HFF-Myc (cell line): ENCODE measurements at regions not wholly inside any gene's neighbourhood (a gene's known extent, or its start where the extent isn't known, plus 50 kb on each side); places are given as distances from the start of the nearest gene placed in this dataset.

Experiments used
- DNase-seq: peaks from one replicate; pipeline ENCODE4 v3.0.0-alpha.2; 2011; ENCODE audit warnings: low read depth; ENCODE audit errors: extremely low read depth
- H3K4me3 ChIP-seq: replicated peaks from 2 replicates; pipeline ENCODE4 v1.5.1; 2011; ENCODE audit warnings: low read depth, mild to moderate bottlenecking, control low read depth, low read length
- CTCF ChIP-seq: IDR thresholded peaks from 2 replicates; pipeline ENCODE4 v1.5.1; 2012; ENCODE audit warnings: mild to moderate bottlenecking, low read depth, low read length, control low read depth; ENCODE audit errors: missing control alignments

GRCh38 chr1:67953301-67953700 lies 97.1 kb downstream of the DIRAS3 start:
- no peak for DNase-seq
- no peak for TF ChIP-seq CTCF
- no peak overlapping the region for H3K4me3 ChIP-seq

DNA sequence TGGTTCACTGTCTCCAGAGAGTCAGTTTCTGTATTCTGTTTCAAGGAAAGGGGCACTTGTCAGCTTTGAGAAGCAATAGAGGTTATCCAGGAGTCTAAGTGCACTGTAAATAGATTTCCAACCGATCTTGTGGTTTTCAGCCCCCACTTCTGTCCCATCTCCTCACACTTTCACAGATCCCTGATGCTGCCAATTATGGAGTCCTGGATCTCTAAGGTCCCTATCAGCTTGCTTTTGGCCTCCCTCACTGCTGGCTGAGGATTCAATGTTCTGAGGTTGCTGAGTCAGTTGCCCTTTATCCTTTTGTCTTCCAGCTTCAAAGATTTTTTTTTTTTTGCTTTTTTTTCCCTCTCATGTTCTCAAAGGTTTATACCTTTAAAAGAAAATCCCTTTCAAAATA lies 98.4 kb downstream of the DIRAS3 start:
- no peak overlapping the region for H3K4me3 ChIP-seq
- TF ChIP-seq CTCF, result no peak
- DNase-seq, result no peak

DNA sequence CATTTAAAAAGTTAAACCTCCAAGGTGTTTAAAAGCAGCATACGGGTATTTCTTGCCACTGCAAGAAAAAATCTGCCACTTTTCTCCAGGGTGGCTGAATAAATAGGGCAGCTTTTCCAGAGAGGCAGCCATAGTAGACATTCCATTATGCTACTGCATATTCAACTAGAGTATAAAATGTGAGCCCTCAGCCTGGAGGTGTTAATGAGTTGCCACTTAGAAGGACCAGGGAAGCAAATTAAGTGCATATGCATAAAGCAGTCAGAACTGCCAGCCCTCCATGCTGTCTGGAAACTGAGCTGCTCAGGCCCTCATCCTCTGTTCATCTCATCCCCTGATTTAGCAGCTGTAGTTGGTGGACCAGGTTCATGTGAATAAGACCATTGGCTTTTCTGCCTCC lies 99.4 kb downstream of the DIRAS3 start:
- no peak for TF ChIP-seq CTCF
- no peak for DNase-seq
- H3K4me3 ChIP-seq, result no peak overlapping the region

- no peak overlapping the region for H3K4me3 ChIP-seq
- peak; percentile 58 for DNase-seq
- TF ChIP-seq CTCF, result no peak
Observed at GRCh38 chr1:67948151-67949080, 102.0 kb downstream of the DIRAS3 start.

- TF ChIP-seq CTCF, result no peak
- DNase-seq, result no peak
- no peak overlapping the region for H3K4me3 ChIP-seq
Observed at GRCh38 chr1:67947114-67947513, 103.3 kb downstream of the DIRAS3 start.

DNA sequence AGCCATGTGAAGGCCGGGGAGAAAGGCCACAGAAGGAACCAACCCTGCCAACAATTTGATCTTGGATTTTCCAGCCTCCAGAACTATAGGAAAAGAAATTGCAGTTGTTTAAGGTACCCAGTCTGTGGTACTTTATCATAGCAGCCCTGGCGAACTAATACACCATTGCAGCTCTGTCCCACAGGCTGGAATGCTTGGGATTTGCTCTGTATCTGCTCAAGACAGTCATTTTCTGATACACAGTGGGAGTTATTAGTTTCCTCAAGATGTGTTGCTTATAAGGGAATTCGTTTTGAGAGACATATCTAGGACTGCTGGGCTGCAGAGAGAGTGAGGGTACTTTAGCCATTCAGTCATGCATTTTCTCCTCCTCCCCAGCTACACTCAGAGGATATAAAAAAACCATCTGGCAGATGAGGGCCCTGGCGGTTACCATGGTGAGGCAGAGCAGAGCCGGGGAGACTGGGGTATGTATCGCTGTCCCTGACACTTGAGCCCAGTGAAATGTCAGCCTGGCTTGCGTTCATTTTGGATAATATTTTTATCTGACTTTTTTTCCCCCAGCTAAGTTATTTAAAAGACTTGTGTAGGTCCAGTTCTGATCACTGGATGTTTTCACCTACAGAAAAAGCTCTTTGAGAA lies 104.6 kb downstream of the DIRAS3 start:
- no peak for DNase-seq
- H3K4me3 ChIP-seq, result no peak overlapping the region
- TF ChIP-seq CTCF, result no peak
